ENCODE measurements at regions not wholly inside any gene's neighbourhood (a gene's known extent, or its start where the extent isn't known, plus 50 kb on each side); places are given as distances from the start of the nearest gene placed in this dataset.

DNA sequence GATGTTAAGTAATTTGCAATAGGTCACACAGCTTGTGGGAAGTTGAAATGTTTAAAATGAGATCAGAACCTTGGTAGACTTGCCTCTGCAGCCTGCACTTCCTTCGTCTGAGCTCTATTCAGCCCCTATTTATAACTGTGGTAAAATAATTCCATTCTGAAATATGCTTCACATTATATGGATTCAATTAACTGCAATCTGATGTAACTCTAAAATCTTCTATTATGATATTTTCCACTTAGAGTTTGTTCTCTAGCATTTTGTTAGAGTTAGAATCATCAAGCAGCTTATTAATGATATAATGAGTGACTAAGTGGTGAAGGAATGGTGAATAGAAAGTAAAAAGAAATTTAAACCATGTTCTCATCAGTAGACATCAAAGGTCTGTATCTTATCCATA lies 139.6 kb upstream of the ARHGAP28 start:
- TF ChIP-seq, protein P1, sequence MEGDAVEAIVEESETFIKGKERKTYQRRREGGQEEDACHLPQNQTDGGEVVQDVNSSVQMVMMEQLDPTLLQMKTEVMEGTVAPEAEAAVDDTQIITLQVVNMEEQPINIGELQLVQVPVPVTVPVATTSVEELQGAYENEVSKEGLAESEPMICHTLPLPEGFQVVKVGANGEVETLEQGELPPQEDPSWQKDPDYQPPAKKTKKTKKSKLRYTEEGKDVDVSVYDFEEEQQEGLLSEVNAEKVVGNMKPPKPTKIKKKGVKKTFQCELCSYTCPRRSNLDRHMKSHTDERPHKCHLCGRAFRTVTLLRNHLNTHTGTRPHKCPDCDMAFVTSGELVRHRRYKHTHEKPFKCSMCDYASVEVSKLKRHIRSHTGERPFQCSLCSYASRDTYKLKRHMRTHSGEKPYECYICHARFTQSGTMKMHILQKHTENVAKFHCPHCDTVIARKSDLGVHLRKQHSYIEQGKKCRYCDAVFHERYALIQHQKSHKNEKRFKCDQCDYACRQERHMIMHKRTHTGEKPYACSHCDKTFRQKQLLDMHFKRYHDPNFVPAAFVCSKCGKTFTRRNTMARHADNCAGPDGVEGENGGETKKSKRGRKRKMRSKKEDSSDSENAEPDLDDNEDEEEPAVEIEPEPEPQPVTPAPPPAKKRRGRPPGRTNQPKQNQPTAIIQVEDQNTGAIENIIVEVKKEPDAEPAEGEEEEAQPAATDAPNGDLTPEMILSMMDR (optimal IDR thresholded peaks at IDR 0.05 in 1 of 3, IDR thresholded peaks at IDR 0.05 in 1 of 3, conservative IDR thresholded peaks at IDR 0.05 in 1 of 3; ENCODE audit: extremely low read depth in 1 of 3, insufficient read depth in 2 of 3, low read length in 3 of 3), result no peak
- TF ChIP-seq EZH2 (IDR thresholded peaks at IDR 0.05; ENCODE audit: low read length), result no peak
- Histone ChIP-seq H3K27ac (ENCODE audit: control insufficient read depth, insufficient read depth, low read length) (no peak overlapping the region), H3K4me1 (ENCODE audit: control insufficient read depth, extremely low read depth, insufficient read depth, low read length) (no peaks in the 10 kb centered on the region), H3K9ac (ENCODE audit: control insufficient read depth, extremely low read depth, insufficient read depth, low read length) (no peak overlapping the region), H3K9me3 (ENCODE audit: control insufficient read depth, low read depth, low read length) (no peaks in the 10 kb centered on the region), H2AFZ (ENCODE audit: control insufficient read depth, low read length) (no peak overlapping the region), H3K79me2 (ENCODE audit: control insufficient read depth, insufficient read depth, low read length) (no peaks in the 10 kb centered on the region), H4K20me1 (ENCODE audit: control insufficient read depth, extremely low read depth, insufficient read depth, low read length) (no peaks in the 10 kb centered on the region), H3K27me3 (ENCODE audit: control insufficient read depth, extremely low read depth, insufficient read depth, low read length) (no peaks in the 10 kb centered on the region), H3K4me3 (ENCODE audit: control insufficient read depth in 2 of 3, extremely low read depth in 1 of 3, insufficient read depth in 2 of 3, low read depth in 1 of 3, low read length in 3 of 3) (no peak overlapping the region), H3K9me1 (ENCODE audit: control insufficient read depth, extremely low read depth, insufficient read depth, low read length) (no peaks in the 10 kb centered on the region), H3K4me2 (ENCODE audit: control insufficient read depth, extremely low read depth, insufficient read depth, low read depth, low read length) (no peak overlapping the region), H3K36me3 (ENCODE audit: control insufficient read depth in 2 of 2, extremely low read depth in 1 of 2, insufficient read depth in 2 of 2, low read length in 2 of 2) (no peaks in the 10 kb centered on the region)
- no peak for FAIRE-seq
- no peak for DNase-seq (ENCODE audit: low read depth, low spot score)
- dilution Hi-C loops (cut with MboI; ENCODE audit: extremely low pct_ligation_motif_present, low sequenced_read_pairs), result no loop called here

GRCh38 chr18:6590326-6590725 lies 139.2 kb upstream of the ARHGAP28 start:
- no peak overlapping the region for H3K4me3 ChIP-seq (ENCODE audit: control insufficient read depth in 2 of 3, extremely low read depth in 1 of 3, insufficient read depth in 2 of 3, low read depth in 1 of 3, low read length in 3 of 3)
- no peak overlapping the region for H2AFZ ChIP-seq (ENCODE audit: control insufficient read depth, low read length)
- no peaks in the 10 kb centered on the region for H3K4me1 ChIP-seq (ENCODE audit: control insufficient read depth, extremely low read depth, insufficient read depth, low read length)
- no peaks in the 10 kb centered on the region for H3K9me3 ChIP-seq (ENCODE audit: control insufficient read depth, low read depth, low read length)
- TF ChIP-seq EZH2 (IDR thresholded peaks at IDR 0.05; ENCODE audit: low read length), result no peak
- TF ChIP-seq, protein P1 (optimal IDR thresholded peaks at IDR 0.05 in 1 of 3, IDR thresholded peaks at IDR 0.05 in 1 of 3, conservative IDR thresholded peaks at IDR 0.05 in 1 of 3; ENCODE audit: extremely low read depth in 1 of 3, insufficient read depth in 2 of 3, low read length in 3 of 3), result no peak
- H3K9me1 ChIP-seq (ENCODE audit: control insufficient read depth, extremely low read depth, insufficient read depth, low read length), result no peaks in the 10 kb centered on the region
- no peaks in the 10 kb centered on the region for H3K27me3 ChIP-seq (ENCODE audit: control insufficient read depth, extremely low read depth, insufficient read depth, low read length)
- no peak for DNase-seq (ENCODE audit: low read depth, low spot score)
- H4K20me1 ChIP-seq (ENCODE audit: control insufficient read depth, extremely low read depth, insufficient read depth, low read length), result no peaks in the 10 kb centered on the region
- H3K4me2 ChIP-seq (ENCODE audit: control insufficient read depth, extremely low read depth, insufficient read depth, low read depth, low read length), result no peak overlapping the region
- no peaks in the 10 kb centered on the region for H3K79me2 ChIP-seq (ENCODE audit: control insufficient read depth, insufficient read depth, low read length)
- H3K9ac ChIP-seq (ENCODE audit: control insufficient read depth, extremely low read depth, insufficient read depth, low read length), result no peak overlapping the region
- dilution Hi-C loops (cut with MboI; ENCODE audit: extremely low pct_ligation_motif_present, low sequenced_read_pairs), result no loop called here
- FAIRE-seq, result no peak
- no peaks in the 10 kb centered on the region for H3K36me3 ChIP-seq (ENCODE audit: control insufficient read depth in 2 of 2, extremely low read depth in 1 of 2, insufficient read depth in 2 of 2, low read length in 2 of 2)
- H3K27ac ChIP-seq (ENCODE audit: control insufficient read depth, insufficient read depth, low read length), result no peak overlapping the region
